ENCODE measurements at regions not wholly inside any gene's neighbourhood (a gene's known extent, or its start where the extent isn't known, plus 50 kb on each side); places are given as distances from the start of the nearest gene placed in this dataset.

GRCh38 chr6:155528982-155529453, 73.4 kb upstream of the NOX3 start:
- TF ChIP-seq CREB1 (CRISPR knock-in tag; IDR thresholded peaks at IDR 0.05; ENCODE audit: low read depth) (no peak), CTCF (conservative IDR thresholded peaks at IDR 0.05; ENCODE audit: low read depth in 2 of 2) (no peak), EZH2 (IDR thresholded peaks at IDR 0.05; ENCODE audit: low read depth, unreplicated experiment) (no peak), POLR2AphosphoS5 (IDR thresholded peaks at IDR 0.05; ENCODE audit: low read depth) (no peak), EZH2phosphoT487 (IDR thresholded peaks at IDR 0.05; ENCODE audit: unreplicated experiment) (no peak), REST (IDR thresholded peaks at IDR 0.05; ENCODE audit: unreplicated experiment) (no peak), STAT1 (IDR thresholded peaks at IDR 0.05; ENCODE audit: unreplicated experiment) (no peak), JUNB (IDR thresholded peaks at IDR 0.05; ENCODE audit: unreplicated experiment) (no peak), ETS1 (IDR thresholded peaks at IDR 0.05) (no peak), ZNF462 (CRISPR knock-in tag; IDR thresholded peaks at IDR 0.05) (no peak), ZNF331 (CRISPR knock-in tag; IDR thresholded peaks at IDR 0.05; ENCODE audit: low read depth) (no peak), NANOG (IDR thresholded peaks at IDR 0.05; ENCODE audit: borderline replicate concordance) (no peak)

Data from GM23338 (cell line).